ENCODE measurements at regions not wholly inside any gene's neighbourhood (a gene's known extent, or its start where the extent isn't known, plus 50 kb on each side); places are given as distances from the start of the nearest gene placed in this dataset.
"Not testable (repeated sequence)": the region's sequence is repeated elsewhere in the genome, so short reads cannot be mapped to it uniquely, and the experiment has no call there.

DNA sequence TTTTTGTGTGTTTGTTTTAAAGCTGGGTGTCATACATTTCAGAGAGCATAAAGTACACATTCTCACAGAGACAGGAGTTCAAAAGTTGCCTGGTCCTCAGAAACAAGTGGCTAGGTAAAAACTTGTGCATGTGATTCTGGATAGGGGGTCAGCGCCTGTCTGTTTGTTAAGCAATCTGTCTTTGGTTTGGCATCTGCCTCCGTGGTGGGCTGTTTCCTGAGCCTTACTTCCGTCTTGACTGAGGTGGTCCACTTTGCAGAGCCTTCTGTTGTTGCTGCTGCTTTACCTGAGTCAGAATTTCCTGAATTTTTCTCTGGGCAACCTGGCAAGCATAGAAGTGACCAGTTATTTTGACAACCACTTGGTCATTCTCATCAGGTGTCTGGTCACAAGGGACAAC lies 73.8 kb upstream of the RPS6KA2 start:
- TF ChIP-seq, protein P1, sequence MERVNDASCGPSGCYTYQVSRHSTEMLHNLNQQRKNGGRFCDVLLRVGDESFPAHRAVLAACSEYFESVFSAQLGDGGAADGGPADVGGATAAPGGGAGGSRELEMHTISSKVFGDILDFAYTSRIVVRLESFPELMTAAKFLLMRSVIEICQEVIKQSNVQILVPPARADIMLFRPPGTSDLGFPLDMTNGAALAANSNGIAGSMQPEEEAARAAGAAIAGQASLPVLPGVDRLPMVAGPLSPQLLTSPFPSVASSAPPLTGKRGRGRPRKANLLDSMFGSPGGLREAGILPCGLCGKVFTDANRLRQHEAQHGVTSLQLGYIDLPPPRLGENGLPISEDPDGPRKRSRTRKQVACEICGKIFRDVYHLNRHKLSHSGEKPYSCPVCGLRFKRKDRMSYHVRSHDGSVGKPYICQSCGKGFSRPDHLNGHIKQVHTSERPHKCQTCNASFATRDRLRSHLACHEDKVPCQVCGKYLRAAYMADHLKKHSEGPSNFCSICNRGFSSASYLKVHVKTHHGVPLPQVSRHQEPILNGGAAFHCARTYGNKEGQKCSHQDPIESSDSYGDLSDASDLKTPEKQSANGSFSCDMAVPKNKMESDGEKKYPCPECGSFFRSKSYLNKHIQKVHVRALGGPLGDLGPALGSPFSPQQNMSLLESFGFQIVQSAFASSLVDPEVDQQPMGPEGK (CRISPR knock-in tag; IDR thresholded peaks at IDR 0.05; ENCODE audit: borderline replicate concordance), result not testable (repeated sequence)
- not testable (repeated sequence) for TF ChIP-seq ZFP3 (CRISPR knock-in tag; IDR thresholded peaks at IDR 0.05); SNAI2 (CRISPR knock-in tag; IDR thresholded peaks at IDR 0.05); TOX (CRISPR knock-in tag; IDR thresholded peaks at IDR 0.05; ENCODE audit: borderline replicate concordance); ZNF565 (CRISPR knock-in tag; conservative IDR thresholded peaks at IDR 0.05; ENCODE audit: low read depth); ZNF8 (CRISPR knock-in tag; IDR thresholded peaks at IDR 0.05); ARNTL (CRISPR knock-in tag; IDR thresholded peaks at IDR 0.05; ENCODE audit: borderline replicate concordance, low read depth); ZFP30 (CRISPR knock-in tag; IDR thresholded peaks at IDR 0.05); GLIS3 (CRISPR knock-in tag; IDR thresholded peaks at IDR 0.05); ESRRG (CRISPR knock-in tag; IDR thresholded peaks at IDR 0.05); ISL1 (CRISPR knock-in tag; IDR thresholded peaks at IDR 0.05); ZNF70 (CRISPR knock-in tag; IDR thresholded peaks at IDR 0.05)
- TF ChIP-seq, protein P2, sequence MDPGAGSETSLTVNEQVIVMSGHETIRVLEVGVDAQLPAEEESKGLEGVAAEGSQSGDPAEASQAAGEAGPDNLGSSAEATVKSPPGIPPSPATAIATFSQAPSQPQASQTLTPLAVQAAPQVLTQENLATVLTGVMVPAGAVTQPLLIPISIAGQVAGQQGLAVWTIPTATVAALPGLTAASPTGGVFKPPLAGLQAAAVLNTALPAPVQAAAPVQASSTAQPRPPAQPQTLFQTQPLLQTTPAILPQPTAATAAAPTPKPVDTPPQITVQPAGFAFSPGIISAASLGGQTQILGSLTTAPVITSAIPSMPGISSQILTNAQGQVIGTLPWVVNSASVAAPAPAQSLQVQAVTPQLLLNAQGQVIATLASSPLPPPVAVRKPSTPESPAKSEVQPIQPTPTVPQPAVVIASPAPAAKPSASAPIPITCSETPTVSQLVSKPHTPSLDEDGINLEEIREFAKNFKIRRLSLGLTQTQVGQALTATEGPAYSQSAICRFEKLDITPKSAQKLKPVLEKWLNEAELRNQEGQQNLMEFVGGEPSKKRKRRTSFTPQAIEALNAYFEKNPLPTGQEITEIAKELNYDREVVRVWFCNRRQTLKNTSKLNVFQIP (CRISPR knock-in tag; IDR thresholded peaks at IDR 0.05; ENCODE audit: borderline replicate concordance, low read depth), result not testable (repeated sequence)

All from SK-N-SH treated with all-trans-retinoic acid at 6 μM for 48 hours (cell line).